ENCODE measurements at regions not wholly inside any gene's neighbourhood (a gene's known extent, or its start where the extent isn't known, plus 50 kb on each side); places are given as distances from the start of the nearest gene placed in this dataset.

- H3K27ac ChIP-seq, result no peak overlapping the region
Observed at GRCh38 chr18:23357996-23358594, 95.0 kb upstream of the RIOK3 start.

GRCh38 chr18:23359421-23359820 lies 93.7 kb upstream of the RIOK3 start:
- no peaks in the 10 kb centered on the region for H3K9me3 ChIP-seq (replicated peaks)
- no peak for DNase-seq
- no peak overlapping the region for H3K4me3 ChIP-seq
- H3K27me3 ChIP-seq, result no peaks in the 10 kb centered on the region
- no peak overlapping the region for H3K27ac ChIP-seq
- no peaks in the 10 kb centered on the region for H3K4me1 ChIP-seq
- H3K36me3 ChIP-seq, result no peaks in the 10 kb centered on the region

More at GRCh38 chr18:23357996-23358594, 95.0 kb upstream of the RIOK3 start:
- H3K4me3 ChIP-seq, result no peak overlapping the region
- H3K4me1 ChIP-seq, result no peaks in the 10 kb centered on the region
- no peak for DNase-seq
- no peaks in the 10 kb centered on the region for H3K36me3 ChIP-seq
- H3K9me3 ChIP-seq (replicated peaks), result no peaks in the 10 kb centered on the region
- no peaks in the 10 kb centered on the region for H3K27me3 ChIP-seq

DNA sequence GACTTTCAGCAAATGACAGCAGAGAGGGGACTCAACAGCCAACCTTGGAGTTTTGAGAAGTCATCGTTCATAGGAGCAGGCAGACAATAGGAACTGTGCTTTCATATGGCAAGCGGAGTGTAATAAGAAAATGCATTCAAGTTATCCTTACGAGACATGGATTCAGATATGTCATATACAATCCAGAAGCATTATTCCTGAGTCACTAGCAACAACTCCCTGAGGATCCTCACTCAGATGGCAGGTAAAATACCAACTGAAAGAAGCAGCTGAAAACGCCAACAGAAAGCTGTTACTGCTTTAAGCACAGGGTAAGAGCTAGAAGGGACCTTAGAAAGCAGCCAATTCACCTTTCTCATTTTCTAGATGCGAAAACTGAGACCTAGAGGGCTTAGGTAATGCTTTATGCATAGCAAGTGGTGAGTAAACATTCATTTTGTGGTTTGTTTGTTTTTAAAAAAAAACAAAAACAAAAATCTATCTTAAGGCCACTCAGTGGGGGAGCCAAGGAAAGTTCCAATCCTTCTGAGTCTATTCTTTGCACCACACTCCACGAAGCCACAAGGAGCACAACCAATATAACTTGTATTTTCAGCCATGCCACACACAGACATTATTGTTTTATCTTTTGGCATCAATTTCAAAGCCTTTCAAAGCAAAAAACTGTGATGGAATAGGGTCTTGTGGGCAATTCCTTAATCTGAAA lies 89.1 kb upstream of the RIOK3 start:
- Histone ChIP-seq H3K27ac (no peak overlapping the region), H3K36me3 (no peaks in the 10 kb centered on the region), H3K9me3 (replicated peaks) (no peaks in the 10 kb centered on the region), H3K4me1 (no peaks in the 10 kb centered on the region), H3K27me3 (no peaks in the 10 kb centered on the region), H3K4me3 (no peak overlapping the region)
- no peak for DNase-seq

DNA sequence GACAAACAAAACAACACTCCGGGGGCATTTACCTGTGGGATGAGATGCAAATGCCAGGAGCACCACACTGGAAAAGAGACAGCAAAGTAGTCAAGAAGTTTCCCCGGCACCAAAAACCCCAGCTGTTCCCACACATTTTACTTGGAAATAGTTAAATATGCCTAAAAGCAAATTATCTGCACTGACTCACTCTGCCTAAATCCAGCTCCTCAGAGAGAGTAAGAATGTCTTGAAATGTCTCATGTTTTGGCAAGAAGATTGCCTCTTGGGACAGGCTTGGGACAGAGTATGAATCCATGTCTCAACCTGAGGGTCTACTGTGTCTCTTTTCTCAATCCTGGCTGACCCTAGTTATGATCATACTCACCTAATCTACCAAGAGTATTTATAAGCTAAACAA lies 87.5 kb upstream of the RIOK3 start:
- H3K27ac ChIP-seq, result no peak overlapping the region
- H3K9me3 ChIP-seq (replicated peaks), result no peaks in the 10 kb centered on the region
- H3K36me3 ChIP-seq, result no peaks in the 10 kb centered on the region
- no peaks in the 10 kb centered on the region for H3K27me3 ChIP-seq
- no peak for DNase-seq
- H3K4me1 ChIP-seq, result no peaks in the 10 kb centered on the region
- no peak overlapping the region for H3K4me3 ChIP-seq

GRCh38 chr18:23369266-23369665 lies 83.8 kb upstream of the RIOK3 start:
- DNase-seq, result no peak

DNA sequence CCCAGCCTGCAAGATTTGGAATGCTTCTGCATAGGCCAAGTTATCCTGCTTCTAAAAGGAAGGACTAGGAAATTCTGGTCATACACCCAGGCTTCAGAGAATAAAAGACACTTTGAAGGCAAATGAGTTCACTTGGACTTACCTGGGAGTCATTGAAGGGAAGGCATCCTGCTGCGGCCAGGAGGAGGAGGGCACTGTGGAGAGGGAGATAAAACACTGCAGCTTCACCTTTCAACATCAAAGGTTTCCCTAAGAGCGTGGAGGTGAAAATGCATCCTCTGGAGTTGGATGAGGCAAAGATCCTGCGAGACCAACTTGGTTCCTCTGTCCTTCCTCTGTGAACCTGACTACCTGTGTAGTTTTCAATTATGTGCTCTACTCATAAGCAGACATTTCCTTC lies 79.5 kb upstream of the RIOK3 start:
- no peaks in the 10 kb centered on the region for H3K36me3 ChIP-seq
- no peak overlapping the region for H3K27ac ChIP-seq
- H3K4me3 ChIP-seq, result no peak overlapping the region
- no peaks in the 10 kb centered on the region for H3K27me3 ChIP-seq
- no peaks in the 10 kb centered on the region for H3K9me3 ChIP-seq (replicated peaks)
- H3K4me1 ChIP-seq, result no peaks in the 10 kb centered on the region
- no peak for DNase-seq

More at GRCh38 chr18:23369266-23369665, 83.8 kb upstream of the RIOK3 start:
- H3K36me3 ChIP-seq, result no peaks in the 10 kb centered on the region
- no peak overlapping the region for H3K27ac ChIP-seq
- H3K4me3 ChIP-seq, result no peak overlapping the region
- no peaks in the 10 kb centered on the region for H3K4me1 ChIP-seq
- H3K9me3 ChIP-seq (replicated peaks), result no peaks in the 10 kb centered on the region
- no peaks in the 10 kb centered on the region for H3K27me3 ChIP-seq

DNA sequence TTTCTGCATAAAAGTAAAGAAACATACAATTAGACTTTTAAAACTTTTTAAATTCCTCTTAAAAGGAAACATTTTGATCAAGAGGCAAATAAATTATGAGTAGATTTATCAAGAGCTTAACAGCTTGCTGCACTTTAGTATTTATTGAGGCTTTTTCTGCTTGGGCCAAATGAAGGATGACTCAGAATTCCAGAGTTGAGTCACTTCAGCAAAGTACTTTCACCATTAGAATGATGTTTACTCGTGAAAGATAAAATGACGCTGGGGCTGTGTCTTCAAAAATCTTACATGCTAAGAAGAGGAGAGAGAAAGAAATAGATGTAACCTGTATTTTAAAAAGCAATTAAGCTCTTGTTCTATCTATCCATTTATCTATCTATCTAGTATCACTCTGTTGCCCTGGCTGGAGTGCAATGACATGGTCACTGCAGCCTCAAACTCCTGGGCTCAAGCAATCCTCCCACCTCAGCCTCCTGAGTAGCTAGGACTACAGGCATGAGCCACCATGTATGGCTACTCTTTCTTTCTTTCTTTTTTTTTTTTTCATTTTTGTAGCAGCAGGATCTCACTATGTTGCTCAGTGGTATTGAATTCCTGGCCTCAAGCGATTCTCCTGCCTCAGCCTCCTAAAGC lies 75.3 kb upstream of the RIOK3 start:
- H3K9me3 ChIP-seq (replicated peaks), result no peaks in the 10 kb centered on the region
- H3K36me3 ChIP-seq, result no peaks in the 10 kb centered on the region
- no peak overlapping the region for H3K27ac ChIP-seq
- H3K27me3 ChIP-seq, result no peaks in the 10 kb centered on the region
- DNase-seq, result no peak
- H3K4me1 ChIP-seq, result no peaks in the 10 kb centered on the region
- no peak overlapping the region for H3K4me3 ChIP-seq

- Histone ChIP-seq H3K4me3 (no peak overlapping the region), H3K4me1 (no peaks in the 10 kb centered on the region), H3K27me3 (no peaks in the 10 kb centered on the region), H3K27ac (no peak overlapping the region), H3K9me3 (replicated peaks) (no peaks in the 10 kb centered on the region), H3K36me3 (no peaks in the 10 kb centered on the region)
- no peak for DNase-seq
Observed at GRCh38 chr18:23378302-23378686, 74.8 kb upstream of the RIOK3 start.

DNA sequence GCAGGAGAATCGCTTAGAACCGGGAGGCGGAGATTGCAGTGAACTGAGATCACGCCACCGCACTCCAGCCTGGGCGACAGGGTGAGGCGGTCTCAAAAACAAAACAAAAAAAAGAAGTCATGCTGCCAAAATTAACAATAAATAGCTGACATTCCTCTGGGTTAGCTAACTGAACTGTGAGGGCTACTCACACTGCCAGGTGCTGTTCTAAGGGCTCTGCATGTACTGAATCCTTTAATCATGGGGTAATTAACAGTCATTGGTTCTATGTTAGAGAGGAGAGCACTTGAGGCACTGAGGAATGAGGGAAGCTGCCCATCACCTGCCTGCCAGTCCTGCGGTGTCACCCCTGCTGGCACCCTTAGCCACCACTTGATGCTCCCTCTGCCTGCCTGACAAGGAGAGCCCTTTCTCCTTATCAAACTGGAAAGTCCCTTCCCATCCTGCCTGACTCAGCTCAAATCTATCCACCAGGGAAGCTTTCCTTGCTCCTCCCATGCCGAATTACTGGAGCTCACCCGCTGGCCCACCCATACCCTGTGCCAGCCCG lies 73.0 kb upstream of the RIOK3 start:
- DNase-seq, result no peak
- Histone ChIP-seq H3K36me3 (no peaks in the 10 kb centered on the region), H3K27me3 (no peaks in the 10 kb centered on the region), H3K27ac (no peak overlapping the region), H3K4me1 (no peaks in the 10 kb centered on the region), H3K4me3 (no peak overlapping the region), H3K9me3 (replicated peaks) (no peaks in the 10 kb centered on the region)

- H3K36me3 ChIP-seq, result no peaks in the 10 kb centered on the region
- no peak for DNase-seq
- H3K4me1 ChIP-seq, result no peaks in the 10 kb centered on the region
- no peaks in the 10 kb centered on the region for H3K9me3 ChIP-seq (replicated peaks)
- no peaks in the 10 kb centered on the region for H3K27me3 ChIP-seq
- no peak overlapping the region for H3K4me3 ChIP-seq
- H3K27ac ChIP-seq, result no peak overlapping the region
Observed at GRCh38 chr18:23380817-23381216, 72.3 kb upstream of the RIOK3 start.

GRCh38 chr18:23383494-23383893 lies 69.6 kb upstream of the RIOK3 start:
- Histone ChIP-seq H3K4me1 (no peaks in the 10 kb centered on the region), H3K36me3 (no peaks in the 10 kb centered on the region), H3K27ac (no peak overlapping the region), H3K27me3 (no peaks in the 10 kb centered on the region), H3K4me3 (no peak overlapping the region), H3K9me3 (replicated peaks) (no peaks in the 10 kb centered on the region)
- DNase-seq, result no peak

DNA sequence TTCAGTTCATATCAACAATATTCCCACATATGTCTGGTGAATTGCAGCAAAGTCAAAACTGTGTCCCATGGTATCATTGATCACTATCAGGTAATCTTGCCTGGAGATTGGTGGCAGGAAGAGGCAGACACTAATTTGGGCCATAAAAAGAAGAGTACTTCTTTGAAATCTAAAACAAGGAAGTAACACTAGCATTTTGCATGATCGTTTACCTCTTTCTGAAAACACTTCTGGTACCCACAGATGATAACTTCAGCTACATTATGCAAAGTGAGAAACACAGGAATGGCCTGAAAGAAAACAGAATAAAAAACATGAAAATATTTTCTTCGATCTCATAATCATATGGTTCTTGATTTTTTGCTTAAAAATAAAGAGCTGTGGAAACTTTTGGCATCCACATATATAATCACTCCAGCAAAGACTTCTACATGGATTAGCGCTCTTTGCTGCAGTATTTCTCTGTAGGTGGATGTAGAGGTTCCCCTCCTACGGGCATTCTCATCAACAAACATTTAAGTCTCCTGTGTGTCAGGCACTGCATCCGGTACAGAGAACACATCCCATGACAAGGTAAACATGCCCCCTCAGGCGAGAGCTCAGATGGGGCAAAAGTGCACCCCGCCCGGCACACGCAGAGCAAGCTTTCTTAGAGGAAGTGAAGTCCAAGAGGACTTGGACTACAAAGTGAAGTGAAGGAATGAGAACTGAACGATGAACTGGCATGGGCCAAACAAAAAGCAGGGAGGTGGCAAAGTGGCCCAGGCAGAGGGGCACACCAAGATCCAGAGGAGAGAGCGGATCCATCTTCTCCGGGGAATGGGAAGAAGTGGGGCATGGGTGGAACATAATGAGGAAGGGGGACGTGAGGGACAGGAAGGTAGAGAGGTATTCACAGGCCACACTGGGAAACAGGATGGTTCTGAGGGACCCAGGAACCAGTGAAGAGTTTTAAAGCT lies 68.0 kb upstream of the RIOK3 start:
- DNase-seq, result no peak
- H3K9me3 ChIP-seq (replicated peaks), result no peaks in the 10 kb centered on the region
- no peak overlapping the region for H3K4me3 ChIP-seq

GRCh38 chr18:23386317-23386716 lies 66.8 kb upstream of the RIOK3 start:
- no peaks in the 10 kb centered on the region for H3K9me3 ChIP-seq (replicated peaks)
- H3K4me1 ChIP-seq, result no peaks in the 10 kb centered on the region
- H3K27me3 ChIP-seq, result no peaks in the 10 kb centered on the region
- H3K27ac ChIP-seq, result no peak overlapping the region
- no peak for DNase-seq
- no peak overlapping the region for H3K4me3 ChIP-seq
- no peaks in the 10 kb centered on the region for H3K36me3 ChIP-seq

More for the DNA sequence above, 68.0 kb upstream of the RIOK3 start:
- H3K4me1 ChIP-seq, result no peaks in the 10 kb centered on the region
- no peaks in the 10 kb centered on the region for H3K27me3 ChIP-seq
- H3K36me3 ChIP-seq, result no peaks in the 10 kb centered on the region
- no peak overlapping the region for H3K27ac ChIP-seq

DNA sequence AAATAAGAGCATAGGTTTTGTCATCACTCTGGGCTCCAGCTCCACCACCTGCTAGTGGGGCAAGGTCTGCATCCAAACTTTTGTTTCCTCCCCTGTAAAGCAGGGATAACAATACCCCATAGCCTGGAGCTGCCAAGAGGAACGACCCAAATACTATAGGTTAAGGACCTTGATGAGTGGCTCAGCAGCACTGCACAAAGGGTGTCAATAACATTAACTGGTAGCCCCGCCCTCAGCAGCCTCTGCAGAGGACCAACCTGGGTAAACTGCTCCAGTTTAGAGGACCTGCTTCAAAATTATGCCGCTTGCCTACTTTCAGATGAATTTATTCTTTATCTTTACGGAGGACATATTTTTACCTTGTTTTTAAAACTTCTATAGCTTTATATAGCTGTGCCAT lies 65.8 kb upstream of the RIOK3 start:
- DNase-seq, result no peak
- no peaks in the 10 kb centered on the region for H3K4me1 ChIP-seq
- no peaks in the 10 kb centered on the region for H3K9me3 ChIP-seq (replicated peaks)
- H3K27ac ChIP-seq, result no peak overlapping the region
- no peaks in the 10 kb centered on the region for H3K27me3 ChIP-seq
- no peaks in the 10 kb centered on the region for H3K36me3 ChIP-seq
- no peak overlapping the region for H3K4me3 ChIP-seq
